BLaER1 treated with 17β-estradiol and CSF1 and Interleukin-3, amounts not matched to agents 10 nM and 100 nM (cell line): ENCODE measurements at regions not wholly inside any gene's neighbourhood (a gene's known extent, or its start where the extent isn't known, plus 50 kb on each side); places are given as distances from the start of the nearest gene placed in this dataset.

Experiments
- H3K27ac ChIP-seq, 11 experiments: shearing (Covaris generic); formaldehyde crosslinking; 2 replicates each; pipeline ENCODE4 v1.8.1; 2022
- H3K27me3 ChIP-seq, 11 experiments: shearing (Covaris generic); formaldehyde crosslinking; 2 replicates each; pipeline ENCODE4 v1.8.1; 2022
- H3K36me3 ChIP-seq, 11 experiments: shearing (Covaris generic); formaldehyde crosslinking; 2 replicates each; pipeline ENCODE4 v1.8.1; 2022
- H3K4me1 ChIP-seq, 10 experiments: shearing (Covaris generic); formaldehyde crosslinking; 2 replicates each; pipeline ENCODE4 v1.8.1; 2022
- H3K4me2 ChIP-seq, 11 experiments: shearing (Covaris generic); formaldehyde crosslinking; 2 replicates each; pipeline ENCODE4 v1.8.1; 2022
- H3K4me3 ChIP-seq, 10 experiments: shearing (Covaris generic); formaldehyde crosslinking; 2 replicates each; pipeline ENCODE4 v1.8.1; 2022
- H3K9ac ChIP-seq, 11 experiments: shearing (Covaris generic); formaldehyde crosslinking; 2 replicates each; pipeline ENCODE4 v1.8.1; 2022
- H3K9me3 ChIP-seq, 11 experiments: shearing (Covaris generic); formaldehyde crosslinking; replicated peaks in 1 of 11; 2 replicates each; pipeline ENCODE4 v1.8.1; 2022
- H4K20me1 ChIP-seq, 11 experiments: shearing (Covaris generic); formaldehyde crosslinking; 2 replicates each; pipeline ENCODE4 v1.8.1; 2022
- Cebpa-rat ChIP-seq, 11 experiments: shearing (Covaris generic); IDR thresholded peaks; 2 replicates each; pipeline ENCODE4 v1.8.1; 2022

GRCh38 chr12:77500089-77500488 lies 330.6 kb upstream of the NAV3 start:
- Histone ChIP-seq H3K9me3 (no peaks in the 10 kb centered on the region), H3K9ac (no peak overlapping the region), H3K27ac (no peak overlapping the region), H3K4me2 (no peak overlapping the region), H3K36me3 (no peaks in the 10 kb centered on the region), H4K20me1 (no peaks in the 10 kb centered on the region), H3K4me3 (no peak overlapping the region), H3K27me3 (no peaks in the 10 kb centered on the region), H3K4me1 (no peaks in the 10 kb centered on the region)
- no peak for TF ChIP-seq Cebpa-rat (IDR thresholded peaks at IDR 0.05)

GRCh38 chr12:77497647-77498046 lies 333.0 kb upstream of the NAV3 start:
- Histone ChIP-seq H3K4me2 (no peak overlapping the region), H3K9ac (no peak overlapping the region), H4K20me1 (no peaks in the 10 kb centered on the region), H3K4me1 (no peaks in the 10 kb centered on the region), H3K9me3 (no peaks in the 10 kb centered on the region), H3K27ac (no peak overlapping the region), H3K4me3 (no peak overlapping the region), H3K36me3 (no peaks in the 10 kb centered on the region), H3K27me3 (no peaks in the 10 kb centered on the region)
- TF ChIP-seq Cebpa-rat (IDR thresholded peaks at IDR 0.05) = no peak

GRCh38 chr12:77496714-77497113 lies 334.0 kb upstream of the NAV3 start:
- no peaks in the 10 kb centered on the region for H3K9me3 ChIP-seq

GRCh38 chr12:77494296-77494695 lies 336.4 kb upstream of the NAV3 start:
- no peak overlapping the region for H3K4me2 ChIP-seq
- H3K4me1 ChIP-seq = peaks cover 0 to 6% (median 4%) of the 10 kb centered on the region in 10 experiments; a peak in 7 of 20 replicates
- no peaks in the 10 kb centered on the region for H3K36me3 ChIP-seq
- no peaks in the 10 kb centered on the region for H3K9me3 ChIP-seq
- H3K27ac ChIP-seq = no peak overlapping the region
- no peaks in the 10 kb centered on the region for H4K20me1 ChIP-seq
- TF ChIP-seq Cebpa-rat (IDR thresholded peaks at IDR 0.05) = no peak
- no peak overlapping the region for H3K4me3 ChIP-seq
- no peaks in the 10 kb centered on the region for H3K27me3 ChIP-seq
- H3K9ac ChIP-seq = no peak overlapping the region

More at GRCh38 chr12:77496714-77497113, 334.0 kb upstream of the NAV3 start:
- Histone ChIP-seq H3K9ac (no peak overlapping the region), H3K4me2 (no peak overlapping the region), H3K4me3 (no peak overlapping the region), H3K27ac (no peak overlapping the region), H4K20me1 (no peaks in the 10 kb centered on the region), H3K36me3 (no peaks in the 10 kb centered on the region), H3K4me1 (no peaks in the 10 kb centered on the region), H3K27me3 (no peaks in the 10 kb centered on the region)
- no peak for TF ChIP-seq Cebpa-rat (IDR thresholded peaks at IDR 0.05)

GRCh38 chr12:77493302-77494168 lies 337.2 kb upstream of the NAV3 start:
- no peaks in the 10 kb centered on the region for H3K9me3 ChIP-seq
- no peak overlapping the region for H3K4me3 ChIP-seq
- H3K36me3 ChIP-seq = no peaks in the 10 kb centered on the region
- H3K4me2 ChIP-seq = no peak overlapping the region
- no peak overlapping the region for H3K9ac ChIP-seq
- H3K4me1 ChIP-seq = peaks cover 0 to 6% (median 4%) of the 10 kb centered on the region in 10 experiments; a peak in 7 of 20 replicates
- H4K20me1 ChIP-seq = no peaks in the 10 kb centered on the region
- no peak for TF ChIP-seq Cebpa-rat (IDR thresholded peaks at IDR 0.05)
- H3K27me3 ChIP-seq = no peaks in the 10 kb centered on the region
- H3K27ac ChIP-seq = no peak overlapping the region

GRCh38 chr12:77492536-77492935 lies 338.2 kb upstream of the NAV3 start:
- no peaks in the 10 kb centered on the region for H3K9me3 ChIP-seq
- TF ChIP-seq Cebpa-rat (IDR thresholded peaks at IDR 0.05) = no peak
- peaks cover 0 to 6% (median 4%) of the 10 kb centered on the region in 10 experiments; a peak in 7 of 20 replicates for H3K4me1 ChIP-seq
- H3K27me3 ChIP-seq = no peaks in the 10 kb centered on the region
- H3K36me3 ChIP-seq = no peaks in the 10 kb centered on the region
- H4K20me1 ChIP-seq = no peaks in the 10 kb centered on the region
- no peak overlapping the region for H3K4me3 ChIP-seq
- H3K9ac ChIP-seq = no peak overlapping the region
- no peak overlapping the region for H3K4me2 ChIP-seq
- no peak overlapping the region for H3K27ac ChIP-seq

- TF ChIP-seq Cebpa-rat (IDR thresholded peaks at IDR 0.05) = no peak
- Histone ChIP-seq H3K9me3 (no peaks in the 10 kb centered on the region), H3K27ac (no peak overlapping the region)
Measured at GRCh38 chr12:77489331-77489970, 341.2 kb upstream of the NAV3 start.

GRCh38 chr12:77488041-77488620 lies 342.6 kb upstream of the NAV3 start:
- Histone ChIP-seq H4K20me1 (no peaks in the 10 kb centered on the region), H3K4me2 (no peak overlapping the region), H3K9ac (no peak overlapping the region), H3K27me3 (no peaks in the 10 kb centered on the region), H3K4me3 (no peak overlapping the region), H3K4me1 (peaks cover 0 to 6% (median 4%) of the 10 kb centered on the region in 10 experiments; a peak in 7 of 20 replicates), H3K9me3 (no peaks in the 10 kb centered on the region), H3K36me3 (no peaks in the 10 kb centered on the region), H3K27ac (no peak overlapping the region)
- TF ChIP-seq Cebpa-rat (IDR thresholded peaks at IDR 0.05) = no peak

More at GRCh38 chr12:77489331-77489970, 341.2 kb upstream of the NAV3 start:
- Histone ChIP-seq H3K9ac (no peak overlapping the region), H4K20me1 (no peaks in the 10 kb centered on the region), H3K4me2 (no peak overlapping the region), H3K27me3 (no peaks in the 10 kb centered on the region), H3K36me3 (no peaks in the 10 kb centered on the region), H3K4me1 (peaks cover 0 to 6% (median 4%) of the 10 kb centered on the region in 10 experiments; a peak in 7 of 20 replicates), H3K4me3 (no peak overlapping the region)

GRCh38 chr12:77486872-77487271 lies 343.8 kb upstream of the NAV3 start:
- Histone ChIP-seq H3K4me1 (peaks cover 0 to 6% (median 4%) of the 10 kb centered on the region in 10 experiments; a peak in 7 of 20 replicates), H4K20me1 (no peaks in the 10 kb centered on the region), H3K9ac (no peak overlapping the region), H3K9me3 (no peaks in the 10 kb centered on the region), H3K27me3 (no peaks in the 10 kb centered on the region), H3K4me3 (no peak overlapping the region), H3K4me2 (no peak overlapping the region), H3K27ac (no peak overlapping the region), H3K36me3 (no peaks in the 10 kb centered on the region)
- TF ChIP-seq Cebpa-rat (IDR thresholded peaks at IDR 0.05) = no peak
